Loucy (cell line): ENCODE measurements at regions not wholly inside any gene's neighbourhood (a gene's known extent, or its start where the extent isn't known, plus 50 kb on each side); places are given as distances from the start of the nearest gene placed in this dataset.

ENCODE experiments used
- H2AFZ ChIP-seq: fragments of 200-600 bp; sonication (generic); 2 replicates; pipeline ENCODE4 v1.6.0; 2016; ENCODE audit warnings: antibody characterized with exemption, mild to moderate bottlenecking, low read length, moderate library complexity
- H3F3A ChIP-seq: fragments of 200-600 bp; 2 replicates; pipeline ENCODE4 v1.6.0; 2016; ENCODE audit warnings: antibody characterized with exemption, low read depth, mild to moderate bottlenecking
- H3K27me3 ChIP-seq: fragments of 200-600 bp; sonication (generic); 2 replicates; pipeline ENCODE4 v1.6.1; 2014; ENCODE audit warnings: low read length, mild to moderate bottlenecking; ENCODE audit not compliant: insufficient read depth, poor library complexity, severe bottlenecking
- H3K36me3 ChIP-seq: fragments of 200-600 bp; sonication (generic); 2 replicates; pipeline ENCODE4 v1.6.1; 2016; ENCODE audit warnings: low read length; ENCODE audit not compliant: insufficient read depth
- H3K4me1 ChIP-seq: fragments of 200-600 bp; sonication (generic); 2 replicates; pipeline ENCODE4 v1.5.1; 2014; ENCODE audit warnings: low read length, mild to moderate bottlenecking; ENCODE audit not compliant: insufficient read depth, poor library complexity, severe bottlenecking
- H3K4me2 ChIP-seq: fragments of 200-600 bp; sonication (generic); 2 replicates; pipeline ENCODE4 v1.6.0; 2014; ENCODE audit warnings: antibody characterized with exemption, low read length, low read depth, mild to moderate bottlenecking; ENCODE audit not compliant: poor library complexity, severe bottlenecking
- H3K4me3 ChIP-seq: fragments of 200-600 bp; sonication (generic); 2 replicates; pipeline ENCODE4 v1.5.1; 2014; ENCODE audit warnings: low read length, mild to moderate bottlenecking, mixed read lengths; ENCODE audit not compliant: poor library complexity, severe bottlenecking
- H3K79me2 ChIP-seq: fragments of 200-600 bp; sonication (generic); 2 replicates; pipeline ENCODE4 v1.6.1; 2014; ENCODE audit warnings: low read length; ENCODE audit not compliant: insufficient read depth
- H3K9ac ChIP-seq: fragments of 200-600 bp; sonication (generic); 2 replicates; pipeline ENCODE4 v1.6.0; 2014; ENCODE audit warnings: mild to moderate bottlenecking, low read depth, low read length, moderate library complexity; ENCODE audit not compliant: poor library complexity, severe bottlenecking
- H3K9me2 ChIP-seq: fragments of 200-600 bp; sonication (generic); replicated peaks from 2 replicates; pipeline ENCODE4 v1.6.1; 2016; ENCODE audit warnings: low read depth, low read length, mixed read lengths
- H3K9me3 ChIP-seq: fragments of 200-600 bp; sonication (generic); 2 replicates; pipeline ENCODE4 v1.6.1; 2014; ENCODE audit warnings: mild to moderate bottlenecking, antibody characterized with exemption, low read length, low read depth; ENCODE audit not compliant: insufficient read depth
- H4K20me1 ChIP-seq: fragments of 200-600 bp; sonication (generic); 2 replicates; pipeline ENCODE4 v1.6.0; 2014; ENCODE audit warnings: antibody characterized with exemption, low read length, mild to moderate bottlenecking; ENCODE audit not compliant: insufficient read depth, poor library complexity, severe bottlenecking
- EZH2phosphoT487 ChIP-seq: fragments of 200-600 bp; IDR thresholded peaks from 2 replicates; pipeline ENCODE4 v1.6.1; 2018; ENCODE audit warnings: antibody characterized with exemption, mild to moderate bottlenecking, moderate library complexity, borderline replicate concordance
- TF ChIP-seq, protein P1 (sequence below): fragments of 200-600 bp; sonication (generic); conservative IDR thresholded peaks from 2 replicates; pipeline ENCODE4 v1.5.1; 2014; ENCODE audit warnings: mild to moderate bottlenecking, antibody characterized with exemption, low read length

DNA sequence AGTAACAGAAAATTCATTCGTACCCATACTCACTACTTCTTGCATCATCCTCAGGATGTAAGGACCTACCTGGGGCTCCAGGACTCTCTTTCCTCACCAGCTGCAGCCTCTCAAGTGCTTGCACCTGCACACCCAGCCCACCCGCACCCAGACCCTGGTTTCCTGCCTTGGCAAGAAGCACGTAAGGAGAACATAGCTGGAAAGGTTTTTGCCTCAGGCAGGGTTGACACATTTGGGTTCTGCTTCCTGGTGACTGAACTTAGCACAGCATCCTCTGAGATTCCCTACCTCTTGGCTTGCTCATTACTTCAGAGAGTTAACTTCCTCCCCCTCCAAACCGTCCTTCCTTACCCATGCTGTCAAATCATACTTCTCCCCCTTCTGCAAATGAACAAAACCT lies 556.9 kb downstream of the CD83 start:
- Histone ChIP-seq H3K9me2 (no peaks in the 10 kb centered on the region; the same call in 1 of the 2 replicates), H2AFZ (no peak overlapping the region), H3K4me1 (peaks cover 39% of the 10 kb centered on the region), H3F3A (no peaks in the 10 kb centered on the region), H3K36me3 (no peaks in the 10 kb centered on the region), H4K20me1 (no peaks in the 10 kb centered on the region), H3K27me3 (no peaks in the 10 kb centered on the region), H3K9me3 (no peaks in the 10 kb centered on the region), H3K9ac (no peak overlapping the region), H3K4me2 (no peak overlapping the region), H3K79me2 (no peaks in the 10 kb centered on the region), H3K4me3 (no peak overlapping the region)
- TF ChIP-seq, protein P1, sequence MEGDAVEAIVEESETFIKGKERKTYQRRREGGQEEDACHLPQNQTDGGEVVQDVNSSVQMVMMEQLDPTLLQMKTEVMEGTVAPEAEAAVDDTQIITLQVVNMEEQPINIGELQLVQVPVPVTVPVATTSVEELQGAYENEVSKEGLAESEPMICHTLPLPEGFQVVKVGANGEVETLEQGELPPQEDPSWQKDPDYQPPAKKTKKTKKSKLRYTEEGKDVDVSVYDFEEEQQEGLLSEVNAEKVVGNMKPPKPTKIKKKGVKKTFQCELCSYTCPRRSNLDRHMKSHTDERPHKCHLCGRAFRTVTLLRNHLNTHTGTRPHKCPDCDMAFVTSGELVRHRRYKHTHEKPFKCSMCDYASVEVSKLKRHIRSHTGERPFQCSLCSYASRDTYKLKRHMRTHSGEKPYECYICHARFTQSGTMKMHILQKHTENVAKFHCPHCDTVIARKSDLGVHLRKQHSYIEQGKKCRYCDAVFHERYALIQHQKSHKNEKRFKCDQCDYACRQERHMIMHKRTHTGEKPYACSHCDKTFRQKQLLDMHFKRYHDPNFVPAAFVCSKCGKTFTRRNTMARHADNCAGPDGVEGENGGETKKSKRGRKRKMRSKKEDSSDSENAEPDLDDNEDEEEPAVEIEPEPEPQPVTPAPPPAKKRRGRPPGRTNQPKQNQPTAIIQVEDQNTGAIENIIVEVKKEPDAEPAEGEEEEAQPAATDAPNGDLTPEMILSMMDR, result no peak
- TF ChIP-seq EZH2phosphoT487, result no peak

DNA sequence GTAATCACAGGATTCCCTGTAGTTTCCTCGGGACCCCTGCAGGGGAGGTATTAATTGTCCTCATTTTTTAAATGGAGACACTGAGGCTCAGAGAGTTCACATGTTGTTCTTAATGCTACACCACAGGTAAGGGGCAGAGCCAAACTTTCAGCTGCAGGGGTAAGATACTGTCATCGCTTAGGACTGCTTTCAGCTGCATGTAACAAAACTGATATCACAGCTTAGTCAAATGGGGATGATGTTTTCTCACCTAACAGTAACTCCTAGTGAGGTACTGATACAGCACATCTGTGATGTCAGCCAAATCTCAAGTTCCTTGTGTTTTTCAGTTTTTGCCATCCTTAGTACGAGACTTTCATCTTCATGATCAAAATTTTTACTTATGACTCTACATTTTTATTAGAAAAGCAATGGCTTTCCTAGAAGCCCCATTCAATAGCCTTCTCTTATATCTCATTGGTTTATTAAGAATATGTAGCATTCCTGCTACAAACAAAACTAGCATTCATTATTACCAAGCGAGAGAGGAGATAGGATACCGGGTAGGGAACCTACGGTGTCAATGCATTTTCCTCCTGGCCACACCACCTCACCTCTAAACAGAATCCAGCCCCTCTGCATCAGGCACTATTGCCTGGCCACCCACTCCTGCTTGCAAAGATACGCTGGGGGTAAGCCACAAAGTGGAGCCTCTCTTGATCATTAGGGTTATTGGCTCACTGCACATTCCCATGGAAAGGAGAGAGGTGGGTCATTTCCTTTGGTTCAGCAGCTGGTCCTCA lies 557.5 kb downstream of the CD83 start:
- Histone ChIP-seq H3K4me3 (no peak overlapping the region), H3K36me3 (no peaks in the 10 kb centered on the region), H3K4me1 (peaks cover 39% of the 10 kb centered on the region), H3K79me2 (no peaks in the 10 kb centered on the region), H3K9me2 (no peaks in the 10 kb centered on the region; the same call in 1 of the 2 replicates), H3K27me3 (no peaks in the 10 kb centered on the region), H3K9me3 (no peaks in the 10 kb centered on the region), H4K20me1 (no peaks in the 10 kb centered on the region), H3F3A (no peaks in the 10 kb centered on the region), H2AFZ (no peak overlapping the region), H3K9ac (no peak overlapping the region), H3K4me2 (no peak overlapping the region)
- TF ChIP-seq, protein P1, result no peak
- TF ChIP-seq EZH2phosphoT487, result no peak

DNA sequence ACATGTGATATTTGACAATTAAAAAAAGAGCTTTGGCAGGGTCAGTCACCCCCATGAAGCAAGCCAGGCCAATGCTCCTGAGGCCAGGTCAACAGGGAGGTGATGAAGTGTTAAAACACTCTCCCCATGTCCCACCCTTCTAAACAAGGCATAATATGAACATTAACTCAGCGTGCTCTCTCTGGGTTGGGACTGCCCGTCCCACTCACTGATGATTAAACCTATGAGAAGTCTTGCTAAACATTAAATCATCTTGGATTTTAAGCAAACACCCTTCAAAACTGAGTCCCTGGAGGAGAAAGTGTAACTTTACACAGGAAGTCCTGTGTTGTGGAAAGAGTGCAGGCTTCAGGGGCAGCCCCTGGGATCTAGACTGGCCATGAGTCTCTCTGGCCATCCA lies 558.5 kb downstream of the CD83 start:
- no peaks in the 10 kb centered on the region for H3K36me3 ChIP-seq
- H3K27me3 ChIP-seq, result no peaks in the 10 kb centered on the region
- no peak overlapping the region for H3K4me3 ChIP-seq
- no peaks in the 10 kb centered on the region; the same call in 1 of the 2 replicates for H3K9me2 ChIP-seq
- TF ChIP-seq, protein P1, result no peak
- TF ChIP-seq EZH2phosphoT487, result no peak
- H3K79me2 ChIP-seq, result no peaks in the 10 kb centered on the region
- no peak overlapping the region for H3K4me2 ChIP-seq
- no peak overlapping the region for H3K9ac ChIP-seq
- peaks cover 34% of the 10 kb centered on the region for H3K4me1 ChIP-seq
- H3F3A ChIP-seq, result no peaks in the 10 kb centered on the region
- no peak overlapping the region for H2AFZ ChIP-seq
- H4K20me1 ChIP-seq, result no peaks in the 10 kb centered on the region
- no peaks in the 10 kb centered on the region for H3K9me3 ChIP-seq
